H9 (cell line): ENCODE measurements at regions not wholly inside any gene's neighbourhood (a gene's known extent, or its start where the extent isn't known, plus 50 kb on each side); places are given as distances from the start of the nearest gene placed in this dataset.

Experiments used
- DNase-seq: peaks from one replicate; pipeline ENCODE4 v3.0.0-alpha.2; 2017
- H2AFZ ChIP-seq: one replicate; pipeline ENCODE4 v1.6.1; 2013; ENCODE audit warnings: mild to moderate bottlenecking, low read length, control low read depth, moderate library complexity
- H2AK5ac ChIP-seq: 2 replicates; pipeline ENCODE4 v1.6.1; 2013; ENCODE audit warnings: low read length, control low read depth, mixed read lengths; ENCODE audit not compliant: insufficient read length
- H2BK120ac ChIP-seq: one replicate; pipeline ENCODE4 v1.6.1; 2013; ENCODE audit warnings: low read depth, mild to moderate bottlenecking, low read length, control low read depth, inconsistent platforms; ENCODE audit not compliant: poor library complexity, severe bottlenecking
- H2BK12ac ChIP-seq: 2 replicates; pipeline ENCODE4 v1.6.1; 2013; ENCODE audit warnings: low read length, control low read depth, mixed read lengths, low read depth; ENCODE audit not compliant: insufficient read length
- H2BK15ac ChIP-seq: 2 replicates; pipeline ENCODE4 v1.6.1; 2013; ENCODE audit warnings: low read depth, low read length, control low read depth
- H2BK20ac ChIP-seq: one replicate; pipeline ENCODE4 v1.6.1; 2013; ENCODE audit warnings: low read depth, mild to moderate bottlenecking, low read length, control low read depth, inconsistent platforms; ENCODE audit not compliant: poor library complexity, severe bottlenecking
- H2BK5ac ChIP-seq: 2 replicates; pipeline ENCODE4 v1.6.1; 2013; ENCODE audit warnings: low read length, control low read depth, mixed read lengths; ENCODE audit not compliant: insufficient read length
- H3K14ac ChIP-seq: 2 replicates; pipeline ENCODE4 v1.6.1; 2013; ENCODE audit warnings: low read length, control low read depth; ENCODE audit not compliant: insufficient read depth
- H3K18ac ChIP-seq: 2 replicates; pipeline ENCODE4 v1.6.1; 2013; ENCODE audit warnings: low read depth, mild to moderate bottlenecking, mixed read lengths, low read length, control low read depth; ENCODE audit not compliant: insufficient read length
- H3K23ac ChIP-seq: 2 replicates; pipeline ENCODE4 v1.6.1; 2013; ENCODE audit warnings: low read length, control low read depth, mixed read lengths, low read depth; ENCODE audit not compliant: insufficient read length
- H3K23me2 ChIP-seq: 2 replicates; pipeline ENCODE4 v1.6.1; 2013; ENCODE audit warnings: low read depth, mild to moderate bottlenecking, mixed read lengths, low read length, control low read depth; ENCODE audit not compliant: insufficient read length, poor library complexity, severe bottlenecking
- H3K27ac ChIP-seq: 2 replicates; pipeline ENCODE4 v1.5.1; 2013; ENCODE audit warnings: low read length, control low read depth, mixed read lengths, low read depth; ENCODE audit not compliant: insufficient read length
- H3K27me3 ChIP-seq: 2 replicates; pipeline ENCODE4 v1.6.1; 2013; ENCODE audit warnings: low read length, control low read depth, inconsistent platforms; ENCODE audit not compliant: insufficient read depth
- H3K4ac ChIP-seq: 2 replicates; pipeline ENCODE4 v1.6.1; 2013; ENCODE audit warnings: low read depth, mild to moderate bottlenecking, control low read depth, inconsistent platforms, low read length, moderate library complexity
- H3K4me1 ChIP-seq: 2 replicates; pipeline ENCODE4 v1.6.1; 2013; ENCODE audit warnings: low read length, control low read depth, inconsistent platforms; ENCODE audit not compliant: insufficient read depth
- H3K4me2 ChIP-seq: 2 replicates; pipeline ENCODE4 v1.6.1; 2013; ENCODE audit warnings: low read length, control low read depth, mixed read lengths; ENCODE audit not compliant: insufficient read length, insufficient read depth
- H3K56ac ChIP-seq: 2 replicates; pipeline ENCODE4 v1.6.1; 2013; ENCODE audit warnings: low read depth, mild to moderate bottlenecking, mixed read lengths, low read length, control low read depth; ENCODE audit not compliant: insufficient read length
- H3K79me1 ChIP-seq: 2 replicates; pipeline ENCODE4 v1.6.1; 2013; ENCODE audit warnings: low read depth, mild to moderate bottlenecking, moderate library complexity, low read length, control low read depth, inconsistent platforms; ENCODE audit not compliant: insufficient read depth, poor library complexity, severe bottlenecking
- H3K79me2 ChIP-seq: 2 replicates; pipeline ENCODE4 v1.6.1; 2013; ENCODE audit warnings: low read length, control low read depth, inconsistent platforms; ENCODE audit not compliant: insufficient read depth
- H3K9ac ChIP-seq: 2 replicates; pipeline ENCODE4 v1.6.1; 2013; ENCODE audit warnings: low read length, control low read depth, mixed read lengths; ENCODE audit not compliant: insufficient read length; ENCODE audit errors: extremely low read depth
- H3K9me3 ChIP-seq: one replicate; pipeline ENCODE4 v1.6.1; 2013; ENCODE audit warnings: low read depth, low read length, inconsistent platforms; ENCODE audit not compliant: control insufficient read depth
- H3T11ph ChIP-seq: one replicate; pipeline ENCODE4 v1.6.1; 2013; ENCODE audit warnings: mild to moderate bottlenecking, low read length, control low read depth, inconsistent platforms
- H4K20me1 ChIP-seq: one replicate; pipeline ENCODE4 v1.6.1; 2013; ENCODE audit not compliant: control insufficient read depth, insufficient read length, insufficient read depth
- H4K5ac ChIP-seq: 2 replicates; pipeline ENCODE4 v1.6.1; 2013; ENCODE audit warnings: low read depth, mild to moderate bottlenecking, mixed read lengths, low read length, control low read depth; ENCODE audit not compliant: insufficient read length
- H4K8ac ChIP-seq: replicated peaks from 2 replicates; pipeline ENCODE4 v1.6.1; 2013; ENCODE audit warnings: low read length, control low read depth, mixed read lengths, low read depth; ENCODE audit not compliant: insufficient read length
- H4K91ac ChIP-seq: 2 replicates; pipeline ENCODE4 v1.6.1; 2013; ENCODE audit warnings: low read depth, mild to moderate bottlenecking, moderate library complexity, mixed read lengths, low read length, control low read depth; ENCODE audit not compliant: insufficient read length
- H3K27ac Mint-ChIP-seq, 3 experiments: 2 replicates in 2 of 3; 3 replicates in 1 of 3; pipeline ENCODE4 v1.8.0; 2020 to 2021; ENCODE audit warnings: mixed read lengths in 3 of 3, mild to moderate bottlenecking in 1 of 3, moderate library complexity in 1 of 3
- H3K27me3 Mint-ChIP-seq: 2 replicates; pipeline ENCODE4 v1.8.0; 2021; ENCODE audit warnings: low read depth, mild to moderate bottlenecking, moderate library complexity, mixed read lengths
- H3K36me3 Mint-ChIP-seq, 3 experiments: 2 replicates in 2 of 3; 3 replicates in 1 of 3; pipeline ENCODE4 v1.8.0; 2020 to 2021; ENCODE audit warnings: low read depth in 3 of 3, mixed read lengths in 3 of 3; ENCODE audit not compliant: insufficient read depth in 1 of 3
- H3K4me1 Mint-ChIP-seq, 2 experiments: 2 replicates each; pipeline ENCODE4 v1.8.0; 2020; ENCODE audit warnings: mixed read lengths in 2 of 2
- H3K4me3 Mint-ChIP-seq, 2 experiments: 2 replicates in 1 of 2; 3 replicates in 1 of 2; pipeline ENCODE4 v1.8.0; 2020 to 2021; ENCODE audit warnings: mild to moderate bottlenecking in 2 of 2, mixed read lengths in 2 of 2, moderate library complexity in 1 of 2
- H3K9me3 Mint-ChIP-seq, 2 experiments: 2 replicates in 1 of 2; 3 replicates in 1 of 2; pipeline ENCODE4 v1.8.0; 2020; ENCODE audit warnings: mild to moderate bottlenecking in 2 of 2, mixed read lengths in 2 of 2, moderate library complexity in 1 of 2
- WGBS: extraction: QIAGEN DNeasy Blood & Tissue Kit; methylation state at CpG from one replicate; pipeline ENCODE4 v1.1.7; 2013; ENCODE audit warnings: missing lambda C conversion rate, low lambda C conversion rate, mixed read lengths; ENCODE audit not compliant: insufficient read length; ENCODE audit errors: extremely low coverage; 5-methylcytosine and 5-hydroxymethylcytosine counted together
- TF ChIP-seq, protein P1 (sequence below): fragments of 200-600 bp; sonication (generic); conservative IDR thresholded peaks from 3 replicates; pipeline ENCODE4 v1.8.0; 2021; ENCODE audit warnings: antibody characterized with exemption, mild to moderate bottlenecking

DNA sequence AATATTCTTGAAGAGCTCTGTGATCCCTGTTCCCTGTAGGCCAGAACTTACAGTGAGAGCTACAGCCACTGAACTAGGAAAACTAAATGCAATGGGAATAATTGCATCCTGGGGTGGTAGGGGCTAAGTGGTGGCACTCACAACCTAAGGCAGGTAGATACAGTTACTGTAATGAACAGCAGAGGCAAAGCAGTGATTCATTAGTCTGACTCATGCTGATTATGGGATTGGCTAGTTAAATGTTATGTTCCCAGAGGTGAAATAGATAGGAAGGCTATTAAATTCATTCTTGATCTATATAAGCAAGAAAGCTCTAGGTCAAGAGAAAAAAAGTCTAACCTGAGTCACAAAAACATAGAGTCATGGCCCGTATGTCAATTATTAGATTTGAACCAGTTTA, 173.1 kb upstream of the MALRD1 start:
- no peak overlapping the region for H3K9ac ChIP-seq
- H3K9me3 ChIP-seq, result no peaks in the 10 kb centered on the region
- no CpG with 5 or more reads among the region's 1 CpG for WGBS
- no peak overlapping the region for H2AK5ac ChIP-seq
- no peak overlapping the region for H2BK120ac ChIP-seq
- Mint-ChIP-seq H3K4me3 (no peak overlapping the region), H3K9me3 (peaks cover 4 to 6% of the 10 kb centered on the region in 2 experiments), H3K27me3 (peaks cover 7% of the 10 kb centered on the region), H3K27ac (no peak overlapping the region), H3K4me1 (peaks cover 3 to 7% of the 10 kb centered on the region in 2 experiments), H3K36me3 (peaks cover 0 to 5% (median 2%) of the 10 kb centered on the region in 3 experiments; a peak in 3 of 7 replicates)
- H3K14ac ChIP-seq, result no peak overlapping the region
- H2BK15ac ChIP-seq, result no peak overlapping the region
- no peak overlapping the region for H4K8ac ChIP-seq
- no peak overlapping the region for H3K56ac ChIP-seq
- H3K4me1 ChIP-seq, result no peaks in the 10 kb centered on the region
- H2BK5ac ChIP-seq, result no peak overlapping the region
- H4K20me1 ChIP-seq, result no peaks in the 10 kb centered on the region
- H3K23me2 ChIP-seq, result no peaks in the 10 kb centered on the region
- DNase-seq, result no peak
- no peak overlapping the region for H3K23ac ChIP-seq
- no peak overlapping the region for H3K18ac ChIP-seq
- no peak overlapping the region for H3T11ph ChIP-seq
- no peak overlapping the region for H2AFZ ChIP-seq
- TF ChIP-seq, protein P1, sequence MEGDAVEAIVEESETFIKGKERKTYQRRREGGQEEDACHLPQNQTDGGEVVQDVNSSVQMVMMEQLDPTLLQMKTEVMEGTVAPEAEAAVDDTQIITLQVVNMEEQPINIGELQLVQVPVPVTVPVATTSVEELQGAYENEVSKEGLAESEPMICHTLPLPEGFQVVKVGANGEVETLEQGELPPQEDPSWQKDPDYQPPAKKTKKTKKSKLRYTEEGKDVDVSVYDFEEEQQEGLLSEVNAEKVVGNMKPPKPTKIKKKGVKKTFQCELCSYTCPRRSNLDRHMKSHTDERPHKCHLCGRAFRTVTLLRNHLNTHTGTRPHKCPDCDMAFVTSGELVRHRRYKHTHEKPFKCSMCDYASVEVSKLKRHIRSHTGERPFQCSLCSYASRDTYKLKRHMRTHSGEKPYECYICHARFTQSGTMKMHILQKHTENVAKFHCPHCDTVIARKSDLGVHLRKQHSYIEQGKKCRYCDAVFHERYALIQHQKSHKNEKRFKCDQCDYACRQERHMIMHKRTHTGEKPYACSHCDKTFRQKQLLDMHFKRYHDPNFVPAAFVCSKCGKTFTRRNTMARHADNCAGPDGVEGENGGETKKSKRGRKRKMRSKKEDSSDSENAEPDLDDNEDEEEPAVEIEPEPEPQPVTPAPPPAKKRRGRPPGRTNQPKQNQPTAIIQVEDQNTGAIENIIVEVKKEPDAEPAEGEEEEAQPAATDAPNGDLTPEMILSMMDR, result no peak
- H3K4ac ChIP-seq, result no peak overlapping the region
- no peaks in the 10 kb centered on the region for H3K79me2 ChIP-seq
- H3K79me1 ChIP-seq, result no peaks in the 10 kb centered on the region
- no peak overlapping the region for H4K91ac ChIP-seq
- no peak overlapping the region for H4K5ac ChIP-seq
- no peak overlapping the region for H2BK20ac ChIP-seq
- H2BK12ac ChIP-seq, result no peak overlapping the region
- H3K27me3 ChIP-seq, result no peaks in the 10 kb centered on the region
- no peak overlapping the region for H3K4me2 ChIP-seq
- H3K27ac ChIP-seq, result no peak overlapping the region
